ENCODE measurements at regions not wholly inside any gene's neighbourhood (a gene's known extent, or its start where the extent isn't known, plus 50 kb on each side); places are given as distances from the start of the nearest gene placed in this dataset.

DNA sequence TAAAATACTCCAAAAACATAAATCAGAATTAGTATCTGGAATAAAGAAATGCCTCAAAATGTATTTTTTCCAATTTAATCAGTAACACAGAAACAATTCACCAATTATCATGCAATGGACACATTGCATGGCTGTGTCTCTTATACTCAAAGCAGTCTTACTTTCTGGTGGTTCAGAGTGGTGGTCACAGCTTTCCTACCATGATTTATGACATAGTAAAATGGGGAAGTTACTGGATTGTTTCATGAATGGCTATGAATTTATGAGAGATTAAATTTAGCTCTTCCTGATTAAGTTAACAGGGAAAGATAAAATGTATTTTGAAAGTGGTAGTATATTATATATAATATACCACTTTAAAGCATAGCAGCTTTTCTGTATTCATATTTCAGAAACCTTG lies 331.5 kb upstream of the MAP3K7 start:
- H3K27me3 ChIP-seq (ENCODE audit: control insufficient read depth, insufficient read depth, low read length, poor library complexity, severe bottlenecking), result no peaks in the 10 kb centered on the region
- H3K4me3 ChIP-seq (ENCODE audit: insufficient read depth, low read depth, low read length), result no peak overlapping the region

GRCh38 chr6:90917376-90917775 lies 330.5 kb upstream of the MAP3K7 start:
- H3K27ac ChIP-seq (ENCODE audit: insufficient read depth, low read depth, low read length, poor library complexity, severe bottlenecking), result no peak overlapping the region
- no peaks in the 10 kb centered on the region for H3K36me3 ChIP-seq (ENCODE audit: control insufficient read depth, insufficient read depth, low read length)
- H3K4me1 ChIP-seq (ENCODE audit: control insufficient read depth, insufficient read depth, low read length), result no peaks in the 10 kb centered on the region
- H3K9me3 ChIP-seq (ENCODE audit: control insufficient read depth, low read length), result peaks cover 2% of the 10 kb centered on the region
- H3K27me3 ChIP-seq (ENCODE audit: control insufficient read depth, insufficient read depth, low read length, poor library complexity, severe bottlenecking), result no peaks in the 10 kb centered on the region
- H3K4me3 ChIP-seq (ENCODE audit: insufficient read depth, low read depth, low read length), result no peak overlapping the region

More for the DNA sequence above, 331.5 kb upstream of the MAP3K7 start:
- Histone ChIP-seq H3K27ac (ENCODE audit: insufficient read depth, low read depth, low read length, poor library complexity, severe bottlenecking) (no peak overlapping the region), H3K36me3 (ENCODE audit: control insufficient read depth, insufficient read depth, low read length) (no peaks in the 10 kb centered on the region), H3K4me1 (ENCODE audit: control insufficient read depth, insufficient read depth, low read length) (no peaks in the 10 kb centered on the region), H3K9me3 (ENCODE audit: control insufficient read depth, low read length) (peaks cover 2% of the 10 kb centered on the region)

GRCh38 chr6:90916968-90917367 lies 330.1 kb upstream of the MAP3K7 start:
- Histone ChIP-seq H3K36me3 (ENCODE audit: control insufficient read depth, insufficient read depth, low read length) (no peaks in the 10 kb centered on the region), H3K27ac (ENCODE audit: insufficient read depth, low read depth, low read length, poor library complexity, severe bottlenecking) (no peak overlapping the region), H3K4me3 (ENCODE audit: insufficient read depth, low read depth, low read length) (no peak overlapping the region), H3K4me1 (ENCODE audit: control insufficient read depth, insufficient read depth, low read length) (no peaks in the 10 kb centered on the region), H3K27me3 (ENCODE audit: control insufficient read depth, insufficient read depth, low read length, poor library complexity, severe bottlenecking) (no peaks in the 10 kb centered on the region), H3K9me3 (ENCODE audit: control insufficient read depth, low read length) (peaks cover 2% of the 10 kb centered on the region)
- WGBS, 2 experiments, result 80 to 87% methylated on average over 1 of the region's 1 CpG

DNA sequence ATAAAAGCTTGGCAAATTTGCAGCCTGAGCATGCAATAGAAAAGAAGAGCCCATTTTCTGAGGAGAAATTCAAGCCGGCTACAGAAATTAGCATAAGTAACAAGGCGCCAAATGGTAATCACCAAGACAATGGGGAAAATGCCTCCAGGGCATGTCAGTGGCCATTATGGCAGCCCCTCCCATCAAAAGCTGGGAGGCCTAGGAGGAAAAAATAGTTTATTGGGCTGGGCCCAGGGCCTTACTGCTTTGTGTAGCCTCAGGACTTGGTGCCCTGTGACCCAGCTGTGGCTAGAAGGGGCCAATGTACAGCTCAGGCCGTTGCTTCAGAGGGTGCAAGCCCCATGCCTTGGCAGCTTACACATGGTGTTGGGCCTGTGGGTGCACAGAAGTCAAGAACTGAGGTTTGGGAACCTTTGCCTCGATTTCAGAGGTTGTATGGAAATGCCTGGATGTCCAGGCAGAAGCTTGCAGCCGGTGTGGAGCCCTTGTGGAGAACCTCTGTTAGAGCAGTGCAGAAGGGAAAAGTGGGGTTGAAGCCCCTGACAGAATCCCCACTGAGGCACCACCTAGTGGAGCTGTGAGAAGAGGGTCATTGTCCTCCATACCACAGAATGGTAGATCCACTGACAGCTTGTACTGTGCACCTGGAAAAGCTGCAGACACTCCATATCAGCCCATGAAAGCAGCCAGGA lies 328.5 kb upstream of the MAP3K7 start:
- 82 to 83% methylated on average over 5 of the region's 5 CpGs for WGBS, 2 experiments
- Histone ChIP-seq H3K4me3 (ENCODE audit: insufficient read depth, low read depth, low read length) (no peak overlapping the region), H3K27me3 (ENCODE audit: control insufficient read depth, insufficient read depth, low read length, poor library complexity, severe bottlenecking) (no peaks in the 10 kb centered on the region), H3K27ac (ENCODE audit: insufficient read depth, low read depth, low read length, poor library complexity, severe bottlenecking) (no peak overlapping the region), H3K36me3 (ENCODE audit: control insufficient read depth, insufficient read depth, low read length) (no peaks in the 10 kb centered on the region), H3K9me3 (ENCODE audit: control insufficient read depth, low read length) (peaks cover 2% of the 10 kb centered on the region), H3K4me1 (ENCODE audit: control insufficient read depth, insufficient read depth, low read length) (no peaks in the 10 kb centered on the region)

GRCh38 chr6:90914312-90914711 lies 327.4 kb upstream of the MAP3K7 start:
- Histone ChIP-seq H3K9me3 (ENCODE audit: control insufficient read depth, low read length) (peaks cover 2% of the 10 kb centered on the region), H3K27ac (ENCODE audit: insufficient read depth, low read depth, low read length, poor library complexity, severe bottlenecking) (no peak overlapping the region)

DNA sequence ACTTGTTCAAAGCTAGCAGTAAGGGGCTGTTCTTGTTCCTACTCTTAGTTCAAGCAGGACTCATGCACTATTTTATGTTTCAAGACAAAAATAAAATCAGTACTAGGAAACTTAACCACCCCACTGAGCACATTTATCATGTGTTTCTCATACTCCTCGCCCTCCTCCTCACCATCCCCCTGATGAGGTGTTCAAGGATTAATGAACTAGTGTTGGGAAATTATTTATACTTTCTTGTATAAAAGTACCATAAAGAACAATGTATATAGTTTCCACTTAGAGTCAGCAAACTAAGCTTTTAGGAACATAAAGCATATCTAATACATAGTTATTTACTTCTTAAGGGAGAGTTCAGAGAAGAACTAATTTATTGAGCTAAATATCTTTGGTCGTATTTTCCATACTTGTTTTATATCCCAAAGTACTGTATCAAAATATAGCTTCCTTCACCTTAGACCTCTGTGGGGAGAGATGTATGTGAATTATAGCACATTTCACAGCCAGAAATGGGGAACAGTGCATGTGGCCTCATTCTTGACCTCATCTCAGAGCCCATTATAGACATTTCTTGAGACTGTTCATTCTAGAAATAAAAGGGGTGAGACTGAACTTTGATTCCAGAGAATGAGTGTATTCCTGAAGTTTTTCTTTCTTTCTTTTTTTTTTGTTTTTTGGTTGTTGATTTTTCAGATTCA lies 326.5 kb upstream of the MAP3K7 start:
- Histone ChIP-seq H3K9me3 (ENCODE audit: control insufficient read depth, low read length) (peaks cover 2% of the 10 kb centered on the region), H3K27me3 (ENCODE audit: control insufficient read depth, insufficient read depth, low read length, poor library complexity, severe bottlenecking) (no peaks in the 10 kb centered on the region), H3K4me1 (ENCODE audit: control insufficient read depth, insufficient read depth, low read length) (no peaks in the 10 kb centered on the region), H3K27ac (ENCODE audit: insufficient read depth, low read depth, low read length, poor library complexity, severe bottlenecking) (no peak overlapping the region), H3K36me3 (ENCODE audit: control insufficient read depth, insufficient read depth, low read length) (no peaks in the 10 kb centered on the region), H3K4me3 (ENCODE audit: insufficient read depth, low read depth, low read length) (no peak overlapping the region)
- WGBS, 2 experiments, result no CpG with 5 or more reads among the region's 2 CpGs

More at GRCh38 chr6:90914312-90914711, 327.4 kb upstream of the MAP3K7 start:
- Histone ChIP-seq H3K27me3 (ENCODE audit: control insufficient read depth, insufficient read depth, low read length, poor library complexity, severe bottlenecking) (no peaks in the 10 kb centered on the region), H3K36me3 (ENCODE audit: control insufficient read depth, insufficient read depth, low read length) (no peaks in the 10 kb centered on the region), H3K4me3 (ENCODE audit: insufficient read depth, low read depth, low read length) (no peak overlapping the region), H3K4me1 (ENCODE audit: control insufficient read depth, insufficient read depth, low read length) (no peaks in the 10 kb centered on the region)
- WGBS, 2 experiments, result 68 to 98% methylated on average over 2 of the region's 2 CpGs

GRCh38 chr6:90911642-90912041 lies 324.8 kb upstream of the MAP3K7 start:
- 0% methylated on average over 1 of the region's 1 CpG for WGBS, 2 experiments
- no peaks in the 10 kb centered on the region for H3K36me3 ChIP-seq (ENCODE audit: control insufficient read depth, insufficient read depth, low read length)
- peaks cover 2% of the 10 kb centered on the region for H3K9me3 ChIP-seq (ENCODE audit: control insufficient read depth, low read length)
- no peaks in the 10 kb centered on the region for H3K27me3 ChIP-seq (ENCODE audit: control insufficient read depth, insufficient read depth, low read length, poor library complexity, severe bottlenecking)
- H3K27ac ChIP-seq (ENCODE audit: insufficient read depth, low read depth, low read length, poor library complexity, severe bottlenecking), result no peak overlapping the region
- no peaks in the 10 kb centered on the region for H3K4me1 ChIP-seq (ENCODE audit: control insufficient read depth, insufficient read depth, low read length)
- no peak overlapping the region for H3K4me3 ChIP-seq (ENCODE audit: insufficient read depth, low read depth, low read length)

DNA sequence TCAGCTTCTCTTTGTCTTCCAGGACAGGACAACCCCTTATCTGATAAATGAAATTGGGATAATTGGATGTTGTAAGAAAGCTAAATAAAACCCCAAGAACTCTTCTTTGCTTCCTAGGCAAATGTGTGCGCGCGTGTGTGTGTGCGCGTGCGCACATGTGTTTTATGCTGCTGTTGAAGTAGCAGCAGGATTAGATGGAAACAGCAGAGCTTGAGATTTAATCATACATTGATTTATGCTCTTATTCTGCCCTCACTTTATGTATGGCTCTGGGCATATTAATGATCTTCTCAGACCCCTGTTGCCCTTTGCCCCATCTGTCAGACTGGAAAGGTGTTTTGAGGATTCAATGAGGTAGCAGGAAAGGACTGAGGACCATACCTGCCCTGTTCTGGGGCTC lies 324.0 kb upstream of the MAP3K7 start:
- peaks cover 2% of the 10 kb centered on the region for H3K9me3 ChIP-seq (ENCODE audit: control insufficient read depth, low read length)
- H3K4me1 ChIP-seq (ENCODE audit: control insufficient read depth, insufficient read depth, low read length), result no peaks in the 10 kb centered on the region
- WGBS, 2 experiments, result 97 to 100% methylated on average over 6 of the region's 6 CpGs
- H3K27ac ChIP-seq (ENCODE audit: insufficient read depth, low read depth, low read length, poor library complexity, severe bottlenecking), result no peak overlapping the region
- H3K4me3 ChIP-seq (ENCODE audit: insufficient read depth, low read depth, low read length), result no peak overlapping the region
- H3K36me3 ChIP-seq (ENCODE audit: control insufficient read depth, insufficient read depth, low read length), result no peaks in the 10 kb centered on the region
- no peaks in the 10 kb centered on the region for H3K27me3 ChIP-seq (ENCODE audit: control insufficient read depth, insufficient read depth, low read length, poor library complexity, severe bottlenecking)

- Histone ChIP-seq H3K36me3 (ENCODE audit: control insufficient read depth, insufficient read depth, low read length) (no peaks in the 10 kb centered on the region), H3K4me1 (ENCODE audit: control insufficient read depth, insufficient read depth, low read length) (no peaks in the 10 kb centered on the region), H3K27ac (ENCODE audit: insufficient read depth, low read depth, low read length, poor library complexity, severe bottlenecking) (no peak overlapping the region), H3K4me3 (ENCODE audit: insufficient read depth, low read depth, low read length) (no peak overlapping the region), H3K9me3 (ENCODE audit: control insufficient read depth, low read length) (no peaks in the 10 kb centered on the region), H3K27me3 (ENCODE audit: control insufficient read depth, insufficient read depth, low read length, poor library complexity, severe bottlenecking) (no peaks in the 10 kb centered on the region)
- WGBS, 2 experiments, result 72 to 91% methylated on average over 3 to 4 of the region's 4 CpGs
Observed at GRCh38 chr6:90907931-90908655, 321.2 kb upstream of the MAP3K7 start.

DNA sequence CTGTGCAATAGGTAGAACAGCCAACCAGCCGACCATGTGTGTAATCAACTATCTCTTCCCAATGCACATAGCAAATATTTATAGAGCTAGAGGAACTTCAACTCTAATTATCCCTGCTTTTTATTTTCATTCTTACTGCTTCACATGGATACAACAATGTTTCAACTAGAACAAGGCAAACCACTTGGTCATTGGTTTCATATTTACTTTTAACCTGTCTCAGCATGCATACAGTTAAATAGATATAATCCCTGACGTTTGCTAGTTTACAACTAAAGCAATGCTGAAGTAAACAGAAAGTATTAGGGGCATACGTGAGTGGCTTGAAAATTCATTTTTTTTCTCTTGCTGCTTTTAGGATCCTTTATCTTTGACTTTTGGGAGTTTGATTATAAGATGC lies 318.5 kb upstream of the MAP3K7 start:
- Histone ChIP-seq H3K4me3 (ENCODE audit: insufficient read depth, low read depth, low read length) (no peak overlapping the region), H3K36me3 (ENCODE audit: control insufficient read depth, insufficient read depth, low read length) (no peaks in the 10 kb centered on the region), H3K27me3 (ENCODE audit: control insufficient read depth, insufficient read depth, low read length, poor library complexity, severe bottlenecking) (no peaks in the 10 kb centered on the region), H3K9me3 (ENCODE audit: control insufficient read depth, low read length) (no peaks in the 10 kb centered on the region), H3K4me1 (ENCODE audit: control insufficient read depth, insufficient read depth, low read length) (no peaks in the 10 kb centered on the region), H3K27ac (ENCODE audit: insufficient read depth, low read depth, low read length, poor library complexity, severe bottlenecking) (no peak overlapping the region)
- WGBS, 2 experiments, result 93 to 94% methylated on average over 3 of the region's 3 CpGs

Data from ectodermal cell (in vitro differentiated cells).